Nephron progenitor cell (in vitro differentiated cells): ENCODE measurements at regions not wholly inside any gene's neighbourhood (a gene's known extent, or its start where the extent isn't known, plus 50 kb on each side); places are given as distances from the start of the nearest gene placed in this dataset.

Source experiments
- DNase-seq: peaks from one replicate; pipeline ENCODE4 v3.0.0; 2021
- H3K27ac Mint-ChIP-seq: 2 replicates; pipeline ENCODE4 v1.8.0; 2021; ENCODE audit warnings: mild to moderate bottlenecking, moderate library complexity, mixed read lengths
- H3K27me3 Mint-ChIP-seq: 2 replicates; pipeline ENCODE4 v1.8.0; 2021; ENCODE audit warnings: mild to moderate bottlenecking, low read depth, mixed read lengths; ENCODE audit not compliant: poor library complexity
- H3K36me3 Mint-ChIP-seq: 2 replicates; pipeline ENCODE4 v1.8.0; 2021; ENCODE audit warnings: low read depth, mixed read lengths
- H3K4me1 Mint-ChIP-seq: 2 replicates; pipeline ENCODE4 v1.8.0; 2021; ENCODE audit warnings: mixed read lengths
- H3K4me3 Mint-ChIP-seq: 2 replicates; pipeline ENCODE4 v1.8.0; 2021; ENCODE audit warnings: mild to moderate bottlenecking, moderate library complexity, mixed read lengths
- H3K9me3 Mint-ChIP-seq: 2 replicates; pipeline ENCODE4 v1.8.0; 2021; ENCODE audit warnings: mild to moderate bottlenecking, moderate library complexity, mixed read lengths
- TF ChIP-seq, protein P1 (sequence below): fragments of 200-600 bp; sonication (generic); IDR thresholded peaks from 2 replicates; pipeline ENCODE4 v1.5.0; 2021; ENCODE audit warnings: antibody characterized with exemption

DNA sequence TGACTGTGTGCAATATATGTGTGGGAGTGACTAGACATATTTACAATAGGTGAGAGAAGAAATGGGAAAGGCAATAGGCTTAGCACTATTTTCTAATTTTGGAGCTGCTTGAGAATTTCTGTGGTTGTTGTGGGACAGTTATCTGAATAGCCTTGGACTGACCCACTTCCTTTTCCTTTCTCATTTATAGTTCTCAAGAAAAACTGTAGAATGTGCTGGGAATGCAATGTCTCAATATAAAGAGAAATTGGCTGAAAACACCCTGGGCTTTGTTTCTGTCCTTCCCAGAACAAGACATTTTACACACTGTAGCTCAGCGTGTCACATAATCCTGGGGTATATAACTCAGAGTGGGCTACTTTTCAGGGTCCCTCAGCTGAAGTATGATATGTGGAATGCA lies 153.0 kb upstream of the RHOBTB1 start:
- Mint-ChIP-seq H3K27me3 (no peaks in the 10 kb centered on the region), H3K36me3 (no peaks in the 10 kb centered on the region), H3K27ac (no peak overlapping the region), H3K4me3 (no peak overlapping the region), H3K4me1 (peaks cover 5% of the 10 kb centered on the region), H3K9me3 (peaks cover 5% of the 10 kb centered on the region)
- no peak for DNase-seq
- TF ChIP-seq, protein P1, sequence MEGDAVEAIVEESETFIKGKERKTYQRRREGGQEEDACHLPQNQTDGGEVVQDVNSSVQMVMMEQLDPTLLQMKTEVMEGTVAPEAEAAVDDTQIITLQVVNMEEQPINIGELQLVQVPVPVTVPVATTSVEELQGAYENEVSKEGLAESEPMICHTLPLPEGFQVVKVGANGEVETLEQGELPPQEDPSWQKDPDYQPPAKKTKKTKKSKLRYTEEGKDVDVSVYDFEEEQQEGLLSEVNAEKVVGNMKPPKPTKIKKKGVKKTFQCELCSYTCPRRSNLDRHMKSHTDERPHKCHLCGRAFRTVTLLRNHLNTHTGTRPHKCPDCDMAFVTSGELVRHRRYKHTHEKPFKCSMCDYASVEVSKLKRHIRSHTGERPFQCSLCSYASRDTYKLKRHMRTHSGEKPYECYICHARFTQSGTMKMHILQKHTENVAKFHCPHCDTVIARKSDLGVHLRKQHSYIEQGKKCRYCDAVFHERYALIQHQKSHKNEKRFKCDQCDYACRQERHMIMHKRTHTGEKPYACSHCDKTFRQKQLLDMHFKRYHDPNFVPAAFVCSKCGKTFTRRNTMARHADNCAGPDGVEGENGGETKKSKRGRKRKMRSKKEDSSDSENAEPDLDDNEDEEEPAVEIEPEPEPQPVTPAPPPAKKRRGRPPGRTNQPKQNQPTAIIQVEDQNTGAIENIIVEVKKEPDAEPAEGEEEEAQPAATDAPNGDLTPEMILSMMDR: no peak

DNA sequence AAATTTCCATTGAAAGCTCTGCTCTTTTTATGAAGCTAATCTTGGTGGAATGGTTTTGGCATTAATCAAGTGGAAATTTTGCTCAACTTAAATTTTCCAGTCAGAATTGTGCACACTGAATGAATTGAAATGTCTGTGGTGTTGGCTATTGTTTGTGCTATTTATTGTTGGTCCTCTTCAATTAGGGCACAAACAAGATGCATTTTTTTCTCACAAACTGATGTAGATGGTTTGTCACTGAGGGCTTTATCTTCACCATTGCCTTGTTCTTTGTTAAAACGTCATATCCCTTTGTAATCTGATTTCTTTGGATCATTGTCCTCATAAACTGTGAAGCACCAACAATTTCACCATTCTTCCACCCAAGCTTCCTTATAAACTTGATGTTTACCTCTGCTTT lies 152.1 kb upstream of the RHOBTB1 start:
- DNase-seq: no peak
- Mint-ChIP-seq H3K27ac (no peak overlapping the region), H3K9me3 (peaks cover 5% of the 10 kb centered on the region), H3K36me3 (no peaks in the 10 kb centered on the region), H3K4me3 (no peak overlapping the region), H3K27me3 (no peaks in the 10 kb centered on the region), H3K4me1 (peaks cover under 1% of the 10 kb centered on the region)
- TF ChIP-seq, protein P1: no peak

DNA sequence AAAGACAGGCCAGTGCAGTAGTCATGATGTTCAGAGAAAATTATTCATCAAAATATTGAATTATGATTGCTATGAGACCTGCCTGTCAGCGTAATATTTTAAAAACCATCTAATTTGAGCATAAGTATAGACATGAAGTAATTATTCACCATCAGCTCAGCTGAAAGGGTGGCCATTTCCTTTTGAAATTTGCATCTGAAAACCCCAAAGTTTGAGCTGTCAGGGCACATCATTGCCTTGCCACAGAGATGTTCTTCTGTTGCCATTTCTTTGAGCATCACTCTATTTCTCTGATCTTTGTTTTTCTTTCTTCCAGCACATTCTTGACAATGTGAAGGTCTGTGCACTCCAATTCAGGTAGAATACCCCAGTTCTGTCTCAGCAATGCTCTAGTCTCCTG lies 147.5 kb upstream of the RHOBTB1 start:
- TF ChIP-seq, protein P1: no peak
- Mint-ChIP-seq H3K4me1 (no peaks in the 10 kb centered on the region), H3K9me3 (peaks cover 5% of the 10 kb centered on the region), H3K27me3 (no peaks in the 10 kb centered on the region), H3K36me3 (no peaks in the 10 kb centered on the region), H3K27ac (no peak overlapping the region), H3K4me3 (no peak overlapping the region)
- DNase-seq: no peak

DNA sequence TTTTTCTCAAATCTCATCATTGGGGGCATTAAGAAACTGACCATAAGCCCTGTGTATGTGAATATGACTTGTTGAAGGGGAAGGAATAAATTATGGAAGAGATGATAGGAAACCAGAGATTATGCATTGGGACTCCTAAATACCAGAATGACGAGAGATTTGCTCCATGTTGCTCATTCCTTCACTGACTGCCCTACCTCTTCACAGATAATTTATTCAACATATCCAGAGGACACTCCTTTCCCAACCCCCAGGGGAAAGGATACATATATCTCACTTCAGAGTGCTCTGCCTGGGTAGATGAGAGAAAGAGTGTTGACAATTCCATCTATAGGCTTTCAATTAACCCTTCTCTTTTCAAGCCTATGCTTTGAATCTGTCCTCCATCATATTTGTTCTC lies 145.3 kb upstream of the RHOBTB1 start:
- no peak overlapping the region for H3K27ac Mint-ChIP-seq
- DNase-seq: no peak
- H3K9me3 Mint-ChIP-seq: peaks cover 11% of the 10 kb centered on the region
- H3K4me3 Mint-ChIP-seq: no peak overlapping the region
- no peaks in the 10 kb centered on the region for H3K27me3 Mint-ChIP-seq
- TF ChIP-seq, protein P1: no peak
- H3K36me3 Mint-ChIP-seq: no peaks in the 10 kb centered on the region
- no peaks in the 10 kb centered on the region for H3K4me1 Mint-ChIP-seq

DNA sequence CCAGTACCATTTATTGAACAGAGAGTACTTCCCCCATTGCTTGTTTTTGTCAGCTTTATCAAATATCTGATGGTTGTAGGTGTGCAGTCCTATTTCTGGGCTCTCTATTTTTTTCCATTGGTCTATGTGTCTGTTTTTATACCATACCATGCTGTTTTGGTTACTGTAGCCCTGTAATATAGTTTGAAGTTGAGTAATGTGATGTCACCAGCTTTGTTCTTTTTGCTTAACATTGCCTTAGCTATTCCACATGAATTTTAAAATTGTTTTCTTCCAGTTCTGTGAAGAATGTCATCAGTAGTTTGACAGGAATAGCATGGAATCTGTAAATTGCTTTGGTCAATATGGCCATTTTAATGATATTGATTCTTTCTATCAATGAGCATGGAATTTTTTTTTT lies 140.5 kb upstream of the RHOBTB1 start:
- TF ChIP-seq, protein P1: no peak
- no peak for DNase-seq
- H3K36me3 Mint-ChIP-seq: no peaks in the 10 kb centered on the region
- H3K4me3 Mint-ChIP-seq: no peak overlapping the region
- peaks cover 18% of the 10 kb centered on the region for H3K9me3 Mint-ChIP-seq
- no peaks in the 10 kb centered on the region for H3K4me1 Mint-ChIP-seq
- no peak overlapping the region for H3K27ac Mint-ChIP-seq
- peaks cover 4% of the 10 kb centered on the region for H3K27me3 Mint-ChIP-seq

DNA sequence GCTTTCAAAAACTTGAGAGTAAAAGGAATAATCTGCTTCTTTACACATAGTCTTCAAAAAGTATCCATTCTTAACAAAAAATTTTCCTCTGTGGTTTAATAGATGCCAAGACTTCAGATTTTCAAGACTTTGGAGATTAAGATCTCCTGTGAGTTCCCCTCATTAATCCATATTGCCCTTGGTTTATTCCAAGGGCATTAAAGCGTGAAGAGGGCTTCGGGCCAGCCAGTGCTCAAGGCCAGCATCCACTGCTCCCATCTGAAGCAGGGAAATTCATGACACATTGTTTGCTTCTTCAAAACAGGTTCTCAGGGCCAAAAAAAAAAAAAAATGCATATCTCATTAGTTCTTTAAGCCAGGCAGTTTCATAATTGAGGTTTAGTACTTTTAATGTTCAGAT lies 137.3 kb upstream of the RHOBTB1 start:
- Mint-ChIP-seq H3K9me3 (peaks cover 18% of the 10 kb centered on the region), H3K4me3 (no peak overlapping the region), H3K36me3 (no peaks in the 10 kb centered on the region), H3K4me1 (no peaks in the 10 kb centered on the region), H3K27ac (no peak overlapping the region), H3K27me3 (peaks cover 4% of the 10 kb centered on the region)
- TF ChIP-seq, protein P1: no peak
- DNase-seq: no peak
